ENCODE measurements at regions not wholly inside any gene's neighbourhood (a gene's known extent, or its start where the extent isn't known, plus 50 kb on each side); places are given as distances from the start of the nearest gene placed in this dataset.

- no peak overlapping the region for H3K27ac ChIP-seq (replicated peaks)
- no peak for DNase-seq
- intact Hi-C loops (cut with micrococcal nuclease) = no loop called here
- no peaks in the 10 kb centered on the region for H3K36me3 ChIP-seq
- H3K9me3 ChIP-seq (replicated peaks) = no peaks in the 10 kb centered on the region
- no peak overlapping the region for H3K4me3 ChIP-seq
- no peak for TF ChIP-seq CTCF (IDR thresholded peaks at IDR 0.05; ENCODE audit: borderline replicate concordance)
- peaks cover 11% of the 10 kb centered on the region for H3K27me3 ChIP-seq (ENCODE audit: low read depth)
- H3K4me1 ChIP-seq = peaks cover 14% of the 10 kb centered on the region
Measured at GRCh38 chr17:77688369-77688768, 270.1 kb upstream of the TNRC6C start.

DNA sequence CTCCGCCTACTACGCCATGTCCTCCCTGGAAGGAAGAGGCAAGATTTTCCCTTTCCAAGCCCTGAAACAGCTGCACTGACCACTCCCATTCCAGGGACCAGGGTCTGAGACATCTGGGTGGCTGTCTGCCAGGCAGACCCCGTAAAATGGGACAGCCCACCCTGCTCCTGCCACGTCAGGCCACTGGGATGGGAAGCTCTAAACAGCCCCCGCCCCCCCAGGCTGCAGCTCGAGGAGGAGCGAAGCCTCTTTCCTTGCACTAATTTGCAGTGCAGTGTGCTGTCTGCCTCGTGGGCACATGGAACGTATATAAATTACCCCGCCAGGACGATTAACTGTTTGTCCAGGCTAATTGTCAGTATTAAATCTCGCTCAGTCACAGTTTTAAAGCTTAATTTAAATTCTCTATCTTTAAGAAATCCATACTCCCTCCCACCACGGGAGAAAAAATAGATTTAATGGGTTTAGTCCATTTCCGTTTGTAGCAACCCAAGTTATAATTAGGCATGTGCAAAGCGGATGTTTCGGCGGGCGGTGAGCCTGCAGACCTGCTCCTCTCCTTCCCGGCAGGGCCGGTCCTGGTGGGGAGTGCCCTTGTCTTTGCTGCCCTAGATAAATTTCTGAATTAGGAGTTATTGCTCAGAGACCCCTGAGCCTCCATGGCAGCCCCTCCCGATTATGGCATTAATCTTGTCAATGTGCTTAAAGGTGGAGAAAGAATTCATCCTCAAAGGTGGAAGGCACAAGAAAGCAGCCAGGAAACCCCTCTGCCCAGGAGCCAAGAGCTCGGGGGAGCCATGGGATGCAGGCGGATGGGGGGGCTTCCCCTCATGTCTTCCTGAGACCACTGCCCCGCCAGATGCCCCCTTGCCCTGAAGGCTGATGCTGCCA is 268.0 kb upstream of the TNRC6C start:
- H3K4me1 ChIP-seq = peaks cover 14% of the 10 kb centered on the region
- peak overlapping the region; percentile 48 for H3K4me3 ChIP-seq
- H3K27me3 ChIP-seq (ENCODE audit: low read depth) = peaks cover 27% of the 10 kb centered on the region
- no peaks in the 10 kb centered on the region for H3K9me3 ChIP-seq (replicated peaks)
- H3K27ac ChIP-seq (replicated peaks) = peak overlapping the region; percentile 65
- intact Hi-C loops (cut with micrococcal nuclease) = no loop called here
- DNase-seq = no peak
- no peak for TF ChIP-seq CTCF (IDR thresholded peaks at IDR 0.05; ENCODE audit: borderline replicate concordance)
- H3K36me3 ChIP-seq = no peaks in the 10 kb centered on the region

- no peak overlapping the region for H3K27ac ChIP-seq (replicated peaks)
Measured at GRCh38 chr17:77691216-77692085, 267.1 kb upstream of the TNRC6C start.

GRCh38 chr17:77692571-77693161 is 265.8 kb upstream of the TNRC6C start:
- no peak for DNase-seq
- no peak overlapping the region for H3K4me3 ChIP-seq
- no peak for TF ChIP-seq CTCF (IDR thresholded peaks at IDR 0.05; ENCODE audit: borderline replicate concordance)
- H3K4me1 ChIP-seq = peaks cover 18% of the 10 kb centered on the region
- peaks cover 46% of the 10 kb centered on the region for H3K27me3 ChIP-seq (ENCODE audit: low read depth)
- H3K9me3 ChIP-seq (replicated peaks) = no peaks in the 10 kb centered on the region
- intact Hi-C loops (cut with micrococcal nuclease) = no loop called here
- H3K36me3 ChIP-seq = no peaks in the 10 kb centered on the region
- no peak overlapping the region for H3K27ac ChIP-seq (replicated peaks)

More at GRCh38 chr17:77691216-77692085, 267.1 kb upstream of the TNRC6C start:
- intact Hi-C loops (cut with micrococcal nuclease) = no loop called here
- Histone ChIP-seq H3K4me3 (no peak overlapping the region), H3K36me3 (no peaks in the 10 kb centered on the region), H3K4me1 (peaks cover 14% of the 10 kb centered on the region), H3K27me3 (ENCODE audit: low read depth) (peaks cover 34% of the 10 kb centered on the region), H3K9me3 (replicated peaks) (no peaks in the 10 kb centered on the region)
- DNase-seq = no peak
- no peak for TF ChIP-seq CTCF (IDR thresholded peaks at IDR 0.05; ENCODE audit: borderline replicate concordance)

DNA sequence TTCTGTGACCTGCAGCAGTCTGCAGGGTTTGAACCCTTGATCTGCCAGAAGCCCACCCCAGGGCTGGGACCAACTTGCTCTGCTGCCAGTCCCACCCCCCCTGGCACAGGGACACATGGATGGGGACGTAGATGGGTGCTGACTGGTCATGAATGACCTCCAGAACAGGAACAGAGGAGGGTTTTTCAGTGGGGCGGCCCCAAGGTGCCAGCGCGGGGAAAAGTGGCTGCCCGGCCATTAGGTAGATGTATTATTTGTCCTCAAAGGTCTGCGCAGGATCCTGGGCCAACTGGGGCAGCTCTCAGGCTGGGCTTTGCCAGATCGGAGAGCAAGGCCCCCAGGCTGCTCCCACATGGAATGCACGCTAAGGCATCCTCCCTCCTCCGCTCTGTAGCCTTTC is 265.2 kb upstream of the TNRC6C start:
- Histone ChIP-seq H3K4me1 (peaks cover 18% of the 10 kb centered on the region), H3K36me3 (no peaks in the 10 kb centered on the region), H3K27ac (replicated peaks) (no peak overlapping the region), H3K4me3 (no peak overlapping the region), H3K9me3 (replicated peaks) (no peaks in the 10 kb centered on the region), H3K27me3 (ENCODE audit: low read depth) (peaks cover 51% of the 10 kb centered on the region)
- DNase-seq = no peak
- no peak for TF ChIP-seq CTCF (IDR thresholded peaks at IDR 0.05; ENCODE audit: borderline replicate concordance)
- intact Hi-C loops (cut with micrococcal nuclease) = no loop called here

Measured in left ventricle myocardium inferior (tissue), 1 donor.